HG02763 (cell line): ENCODE measurements at regions not wholly inside any gene's neighbourhood (a gene's known extent, or its start where the extent isn't known, plus 50 kb on each side); places are given as distances from the start of the nearest gene placed in this dataset.

Source experiments
- ATAC-seq: cut with Tn5 transposase; IDR thresholded peaks from one replicate; pipeline ENCODE4 v1.9.1; 2021; ENCODE audit warnings: mild to moderate bottlenecking, moderate library complexity; ENCODE audit not compliant: unreplicated experiment

- no peak for ATAC-seq
These were observed 559.5 kb upstream of the GCFC2 start for GRCh38 chr2:76270096-76270710.

GRCh38 chr2:76268902-76269620 lies 558.3 kb upstream of the GCFC2 start:
- ATAC-seq: no peak

- no peak for ATAC-seq
These were observed 557.8 kb upstream of the GCFC2 start for GRCh38 chr2:76268484-76268883.

GRCh38 chr2:76257802-76258201 lies 547.1 kb upstream of the GCFC2 start:
- ATAC-seq: no peak

DNA sequence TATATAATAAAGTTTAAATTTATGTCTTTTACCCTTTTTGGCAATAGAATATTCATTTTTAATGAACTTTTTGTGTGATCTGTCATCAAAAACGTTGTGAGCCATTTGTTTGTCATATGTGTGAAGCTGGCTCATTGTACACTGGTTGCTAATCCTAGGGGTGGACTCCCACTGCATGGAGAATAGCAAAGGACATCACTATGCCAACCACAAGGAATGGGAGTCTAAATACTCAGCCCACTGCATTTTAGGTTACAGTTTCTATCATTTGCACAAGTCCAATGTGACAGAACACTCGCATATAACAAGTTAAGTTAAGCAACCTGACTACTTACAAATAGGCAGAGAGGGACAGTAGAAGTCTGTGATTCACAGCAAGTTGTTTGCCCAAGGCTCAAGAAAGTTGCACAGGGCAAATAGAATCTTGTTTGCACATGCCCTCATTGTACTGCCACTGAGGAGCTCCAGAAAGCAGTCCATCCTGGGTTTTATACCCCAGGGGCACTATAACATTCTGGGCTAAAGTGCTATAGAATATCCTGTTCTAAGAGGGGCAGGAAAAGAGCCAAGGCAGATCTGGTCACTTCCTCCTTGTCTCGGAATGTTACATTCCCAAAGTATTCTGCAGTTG lies 545.9 kb upstream of the GCFC2 start:
- no peak for ATAC-seq

- no peak for ATAC-seq
These were observed 542.0 kb upstream of the GCFC2 start for GRCh38 chr2:76252704-76253103.

- ATAC-seq: no peak
These were observed 540.6 kb upstream of the GCFC2 start for GRCh38 chr2:76251342-76251741.

DNA sequence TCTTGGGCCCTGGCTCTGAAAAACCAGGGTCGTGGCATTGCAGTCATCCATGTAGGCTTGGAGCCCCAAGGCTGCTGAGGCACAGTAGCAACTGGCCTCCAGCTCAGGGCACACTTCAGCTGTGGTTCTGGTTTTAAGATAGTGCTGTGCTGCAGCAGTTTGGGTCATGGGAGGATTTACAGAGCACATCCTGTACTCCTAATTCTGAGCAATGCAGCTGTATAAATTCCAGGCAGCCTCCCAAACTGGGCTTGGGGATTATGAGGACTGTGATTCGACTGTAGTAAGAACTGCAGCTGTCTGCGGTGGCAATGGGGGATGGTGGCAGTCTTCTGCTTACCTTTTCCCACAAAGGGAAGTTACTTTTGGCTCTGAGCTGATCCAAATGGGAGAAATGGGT lies 536.3 kb upstream of the GCFC2 start:
- ATAC-seq: no peak

DNA sequence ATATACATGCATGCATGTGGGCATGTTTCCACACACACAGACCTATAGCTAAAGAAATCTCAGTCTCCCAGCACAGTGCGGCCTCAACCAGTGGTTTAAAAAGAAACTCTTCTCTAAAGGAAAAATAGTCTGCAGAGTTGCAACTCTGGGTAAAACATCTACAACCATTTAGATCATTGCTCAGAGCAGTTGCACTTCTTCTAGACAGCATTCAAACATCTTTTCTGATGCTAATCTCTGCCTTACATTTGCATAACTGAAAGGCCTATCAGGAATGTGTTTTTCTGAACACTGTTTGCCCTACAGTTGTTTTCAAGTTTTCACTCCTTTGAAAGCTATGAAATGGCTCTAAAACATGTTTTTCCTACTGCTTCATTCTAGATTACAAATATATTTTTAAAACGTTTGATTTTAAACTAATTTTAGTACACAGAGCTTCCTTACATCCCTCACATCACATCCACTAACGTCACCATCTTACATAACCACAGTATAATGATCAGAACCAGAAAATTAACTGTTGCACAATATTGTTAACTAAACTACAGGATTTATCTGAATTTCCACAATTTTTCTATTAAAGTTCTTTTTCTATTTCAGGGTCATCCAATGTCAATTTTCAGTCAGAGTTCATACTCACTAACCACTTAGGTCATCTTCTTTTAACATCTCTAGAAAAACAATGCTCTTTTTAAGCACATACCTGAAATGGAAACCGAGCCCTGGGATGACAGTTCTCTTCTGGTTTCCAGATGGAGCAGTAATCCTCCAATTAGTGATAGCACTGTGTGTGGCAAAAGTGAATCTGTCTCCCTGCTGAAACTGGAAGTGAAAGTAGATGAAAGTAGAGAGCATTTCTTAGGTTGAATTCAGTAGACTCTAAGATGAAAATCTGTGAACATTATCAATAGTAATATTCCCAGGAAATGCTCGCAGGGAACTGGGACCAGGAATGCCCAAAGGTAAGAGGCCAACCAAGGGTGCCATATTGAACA lies 501.6 kb upstream of the GCFC2 start:
- no peak for ATAC-seq

GRCh38 chr2:76210551-76210950 lies 499.8 kb upstream of the GCFC2 start:
- no peak for ATAC-seq

GRCh38 chr2:76204048-76204447 lies 493.3 kb upstream of the GCFC2 start:
- ATAC-seq: no peak

DNA sequence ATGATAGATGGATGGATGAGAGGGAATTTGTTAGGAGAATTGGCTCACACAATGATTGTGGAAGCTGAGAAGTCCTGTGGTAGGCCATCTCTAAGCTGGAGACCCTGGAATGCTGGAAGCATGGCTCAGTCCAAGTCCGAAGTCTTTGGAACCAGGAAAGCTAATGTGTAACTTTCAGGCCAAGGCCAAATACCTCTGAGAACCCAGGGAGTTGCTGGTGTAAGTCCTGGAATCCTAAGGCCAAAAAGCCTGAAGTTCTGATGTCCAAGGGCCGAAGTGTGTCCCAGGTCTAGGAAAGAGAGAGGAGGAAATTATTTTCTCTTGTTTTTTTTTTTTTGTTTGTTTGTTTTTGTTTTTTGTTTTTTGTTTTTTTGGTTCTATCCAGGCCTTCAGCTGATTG lies 492.2 kb upstream of the GCFC2 start:
- no peak for ATAC-seq

- no peak for ATAC-seq
These were observed 487.2 kb upstream of the GCFC2 start for GRCh38 chr2:76197842-76198448.

DNA sequence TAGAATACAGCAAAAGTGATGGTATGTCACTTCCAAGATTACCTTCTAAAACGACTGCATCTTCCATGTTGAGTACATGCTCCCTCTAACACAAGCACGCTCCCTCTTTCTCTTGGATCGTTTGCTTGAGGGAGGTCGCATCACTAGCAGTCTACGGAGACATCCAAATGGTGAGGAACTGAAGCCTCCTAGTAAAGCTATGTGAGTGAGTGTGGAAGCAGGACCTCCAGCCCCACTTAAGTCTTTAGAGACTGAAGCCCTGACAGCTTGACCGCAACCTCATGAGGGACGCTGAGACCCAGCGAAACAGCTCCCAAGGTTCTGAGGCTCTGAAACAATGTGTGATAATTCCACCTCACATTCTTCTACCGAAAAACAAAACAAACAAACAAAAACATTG lies 486.7 kb upstream of the GCFC2 start:
- no peak for ATAC-seq

GRCh38 chr2:76194031-76194775 lies 483.5 kb upstream of the GCFC2 start:
- ATAC-seq: no peak

- no peak for ATAC-seq
These were observed 482.4 kb upstream of the GCFC2 start for GRCh38 chr2:76193089-76193488.

DNA sequence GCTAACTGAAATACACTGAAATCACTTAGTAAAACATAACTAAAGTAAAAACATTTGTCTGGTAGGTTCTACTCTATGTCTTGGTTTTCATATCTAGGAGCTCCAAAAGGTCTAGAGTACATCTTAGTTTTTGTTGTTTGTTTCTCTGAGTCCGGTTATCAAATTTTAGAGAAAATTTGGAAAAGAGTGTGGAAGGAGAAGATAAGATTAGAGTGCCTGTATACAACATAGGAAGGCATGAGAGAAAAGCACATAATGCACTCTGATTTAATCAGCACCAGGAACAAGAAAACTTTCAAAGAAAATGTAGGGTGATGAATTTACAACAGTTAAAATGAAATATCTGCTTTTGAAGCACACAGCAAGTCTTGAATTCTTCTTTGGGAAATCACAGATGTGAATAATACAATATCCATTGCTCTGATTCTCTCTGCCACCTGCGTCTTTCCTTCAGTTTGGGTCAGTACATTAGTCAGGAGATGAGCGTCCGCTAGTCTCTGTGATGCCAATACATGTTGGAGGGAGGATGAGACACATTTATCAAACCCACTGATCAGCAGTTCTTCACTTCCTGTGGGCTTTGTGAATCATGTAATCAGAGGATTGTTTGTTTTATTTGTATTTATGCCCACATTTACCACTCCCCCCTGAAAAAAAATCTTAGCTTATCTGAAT lies 477.8 kb upstream of the GCFC2 start:
- no peak for ATAC-seq

DNA sequence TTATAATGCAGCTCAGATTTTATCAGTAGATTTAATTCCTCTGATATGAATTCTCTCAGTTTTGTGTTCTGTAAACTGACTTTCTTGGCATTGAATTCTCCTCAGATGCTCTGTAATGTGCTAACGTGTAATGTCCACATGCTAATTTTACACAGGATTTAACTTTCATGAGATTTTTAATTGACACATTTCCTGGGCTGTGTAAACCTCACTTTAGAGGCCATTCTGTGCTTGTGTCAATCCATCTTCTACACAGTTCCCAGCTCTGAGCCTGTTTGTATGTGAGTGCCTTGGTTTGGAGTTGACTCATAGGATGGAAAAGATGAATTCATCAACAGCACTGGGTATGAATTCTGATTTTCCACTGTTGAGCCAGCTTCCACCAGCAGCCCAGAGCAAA lies 476.7 kb upstream of the GCFC2 start:
- ATAC-seq: no peak

- ATAC-seq: no peak
These were observed 470.0 kb upstream of the GCFC2 start for GRCh38 chr2:76180676-76181075.
